ENCODE measurements at regions not wholly inside any gene's neighbourhood (a gene's known extent, or its start where the extent isn't known, plus 50 kb on each side); places are given as distances from the start of the nearest gene placed in this dataset.
"Not testable (repeated sequence)": the region's sequence is repeated elsewhere in the genome, so short reads cannot be mapped to it uniquely, and the experiment has no call there.

DNA sequence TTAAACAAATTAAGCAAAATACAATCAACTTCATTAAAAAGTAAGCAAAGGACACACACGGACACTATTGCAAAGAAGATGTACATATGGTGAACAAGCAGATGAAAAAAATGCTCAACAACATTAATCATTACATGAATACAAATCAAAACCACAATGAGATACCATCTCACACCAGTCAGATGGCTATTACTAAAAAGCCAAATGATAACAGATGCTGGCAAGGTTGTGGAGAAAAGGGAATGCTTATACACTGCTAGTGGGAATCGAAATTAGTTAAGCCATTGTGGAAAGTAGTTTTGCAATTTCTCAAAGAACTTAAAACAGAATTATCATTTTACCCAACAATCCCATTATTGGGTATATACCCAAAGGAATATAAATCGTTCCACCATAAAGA lies 636.2 kb upstream of the ST8SIA4 start:
- no peaks in the 10 kb centered on the region for H3K27me3 ChIP-seq (ENCODE audit: control insufficient read depth, insufficient read depth, low read length)
- H3K27ac ChIP-seq (ENCODE audit: low read depth, low read length), result no peak overlapping the region
- H3K4me1 ChIP-seq (ENCODE audit: control insufficient read depth, insufficient read depth, low read length), result no peaks in the 10 kb centered on the region
- H3K4me3 ChIP-seq (ENCODE audit: low read depth, low read length), result no peak overlapping the region
- H3K36me3 ChIP-seq (ENCODE audit: control insufficient read depth, insufficient read depth, low read length), result no peaks in the 10 kb centered on the region
- no peaks in the 10 kb centered on the region for H3K9me3 ChIP-seq (ENCODE audit: control insufficient read depth, insufficient read depth, low read length)
- DNase-seq (ENCODE audit: low read depth in 4 of 6, low spot score in 6 of 6), result no peak
- whole genome bisulfite sequencing (ENCODE audit: insufficient coverage), result no CpG with 5 or more reads among the region's 3 CpGs

DNA sequence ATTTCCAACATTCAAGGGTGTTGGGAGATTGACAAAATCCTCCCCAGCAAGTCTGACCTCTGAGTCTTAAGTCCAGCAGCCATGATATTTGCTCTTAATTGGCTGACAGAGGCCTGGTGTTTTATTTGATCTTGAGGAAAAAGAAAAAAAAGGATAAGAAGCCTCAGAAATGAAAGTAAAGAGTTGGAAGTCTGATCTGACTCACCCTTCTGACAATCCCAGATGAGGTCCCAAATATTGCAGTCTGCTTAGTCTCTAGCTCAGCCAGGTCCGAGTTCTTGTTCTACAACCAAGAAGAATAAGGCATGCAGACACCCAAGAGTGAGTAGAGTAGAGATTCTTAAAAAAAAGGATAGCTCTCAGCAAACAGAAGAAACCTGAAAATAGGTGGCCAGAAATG lies 632.5 kb upstream of the ST8SIA4 start:
- no peak for DNase-seq (ENCODE audit: low read depth in 4 of 6, low spot score in 6 of 6)
- H3K4me3 ChIP-seq (ENCODE audit: low read depth, low read length), result no peak overlapping the region
- no CpG with 5 or more reads among the region's 1 CpG for WGBS (ENCODE audit: insufficient coverage)
- H3K4me1 ChIP-seq (ENCODE audit: control insufficient read depth, insufficient read depth, low read length), result no peaks in the 10 kb centered on the region
- no peaks in the 10 kb centered on the region for H3K27me3 ChIP-seq (ENCODE audit: control insufficient read depth, insufficient read depth, low read length)
- no peaks in the 10 kb centered on the region for H3K36me3 ChIP-seq (ENCODE audit: control insufficient read depth, insufficient read depth, low read length)
- H3K27ac ChIP-seq (ENCODE audit: low read depth, low read length), result no peak overlapping the region
- H3K9me3 ChIP-seq (ENCODE audit: control insufficient read depth, insufficient read depth, low read length), result no peaks in the 10 kb centered on the region

- Histone ChIP-seq H3K4me3 (ENCODE audit: low read depth, low read length) (no peak overlapping the region), H3K4me1 (ENCODE audit: control insufficient read depth, insufficient read depth, low read length) (no peaks in the 10 kb centered on the region), H3K27ac (ENCODE audit: low read depth, low read length) (no peak overlapping the region), H3K27me3 (ENCODE audit: control insufficient read depth, insufficient read depth, low read length) (no peaks in the 10 kb centered on the region), H3K9me3 (ENCODE audit: control insufficient read depth, insufficient read depth, low read length) (no peaks in the 10 kb centered on the region), H3K36me3 (ENCODE audit: control insufficient read depth, insufficient read depth, low read length) (no peaks in the 10 kb centered on the region)
- WGBS (ENCODE audit: insufficient coverage), result 73% methylated on average over 2 of the region's 6 CpGs
- DNase-seq (ENCODE audit: low read depth in 4 of 6, low spot score in 6 of 6), result no peak
These were observed 631.5 kb upstream of the ST8SIA4 start for GRCh38 chr5:101534491-101535110.

DNA sequence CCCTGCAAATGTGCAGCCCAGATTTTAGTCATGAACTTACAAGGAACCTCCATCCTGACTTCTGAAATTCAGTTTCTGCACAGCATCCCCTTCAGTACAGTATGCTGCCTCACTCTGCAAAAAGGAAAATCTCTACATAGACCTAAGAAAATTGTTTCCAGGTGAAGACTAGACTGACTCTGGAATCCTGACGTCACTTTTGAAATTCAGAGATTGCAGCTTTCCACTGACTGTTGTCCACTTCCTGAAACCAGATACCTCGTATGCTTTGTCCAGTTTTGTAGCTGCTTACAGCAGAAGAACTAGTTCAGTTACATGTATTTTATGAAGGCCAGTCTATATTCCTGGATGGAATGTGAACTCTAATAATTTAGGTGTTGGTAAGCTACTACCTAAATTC lies 629.3 kb upstream of the ST8SIA4 start:
- no peaks in the 10 kb centered on the region for H3K9me3 ChIP-seq (ENCODE audit: control insufficient read depth, insufficient read depth, low read length)
- H3K4me1 ChIP-seq (ENCODE audit: control insufficient read depth, insufficient read depth, low read length), result no peaks in the 10 kb centered on the region
- DNase-seq (ENCODE audit: low read depth in 4 of 6, low spot score in 6 of 6), result no peak
- H3K36me3 ChIP-seq (ENCODE audit: control insufficient read depth, insufficient read depth, low read length), result no peaks in the 10 kb centered on the region
- WGBS (ENCODE audit: insufficient coverage), result 100% methylated on average over 1 of the region's 2 CpGs
- H3K27me3 ChIP-seq (ENCODE audit: control insufficient read depth, insufficient read depth, low read length), result no peaks in the 10 kb centered on the region
- no peak overlapping the region for H3K27ac ChIP-seq (ENCODE audit: low read depth, low read length)
- no peak overlapping the region for H3K4me3 ChIP-seq (ENCODE audit: low read depth, low read length)

GRCh38 chr5:101531026-101531425 lies 627.9 kb upstream of the ST8SIA4 start:
- no peak for DNase-seq (ENCODE audit: low read depth in 4 of 6, low spot score in 6 of 6)
- no CpG with 5 or more reads among the region's 3 CpGs for WGBS (ENCODE audit: insufficient coverage)
- H3K36me3 ChIP-seq (ENCODE audit: control insufficient read depth, insufficient read depth, low read length), result no peaks in the 10 kb centered on the region
- no peaks in the 10 kb centered on the region for H3K27me3 ChIP-seq (ENCODE audit: control insufficient read depth, insufficient read depth, low read length)
- no peaks in the 10 kb centered on the region for H3K9me3 ChIP-seq (ENCODE audit: control insufficient read depth, insufficient read depth, low read length)
- H3K4me1 ChIP-seq (ENCODE audit: control insufficient read depth, insufficient read depth, low read length), result no peaks in the 10 kb centered on the region
- H3K4me3 ChIP-seq (ENCODE audit: low read depth, low read length), result no peak overlapping the region
- H3K27ac ChIP-seq (ENCODE audit: low read depth, low read length), result no peak overlapping the region

GRCh38 chr5:101529094-101529493 lies 626.0 kb upstream of the ST8SIA4 start:
- H3K27ac ChIP-seq (ENCODE audit: low read depth, low read length); DNase-seq (ENCODE audit: low read depth in 4 of 6, low spot score in 6 of 6); H3K27me3 ChIP-seq (ENCODE audit: control insufficient read depth, insufficient read depth, low read length); H3K36me3 ChIP-seq (ENCODE audit: control insufficient read depth, insufficient read depth, low read length); H3K4me3 ChIP-seq (ENCODE audit: low read depth, low read length); H3K4me1 ChIP-seq (ENCODE audit: control insufficient read depth, insufficient read depth, low read length); H3K9me3 ChIP-seq (ENCODE audit: control insufficient read depth, insufficient read depth, low read length): not testable (repeated sequence)
- 82% methylated on average over 7 of the region's 8 CpGs for WGBS (ENCODE audit: insufficient coverage)

- Histone ChIP-seq H3K4me3 (ENCODE audit: low read depth, low read length) (no peak overlapping the region), H3K27ac (ENCODE audit: low read depth, low read length) (no peak overlapping the region), H3K9me3 (ENCODE audit: control insufficient read depth, insufficient read depth, low read length) (peaks cover 6% of the 10 kb centered on the region), H3K27me3 (ENCODE audit: control insufficient read depth, insufficient read depth, low read length) (no peaks in the 10 kb centered on the region), H3K4me1 (ENCODE audit: control insufficient read depth, insufficient read depth, low read length) (no peaks in the 10 kb centered on the region), H3K36me3 (ENCODE audit: control insufficient read depth, insufficient read depth, low read length) (no peaks in the 10 kb centered on the region)
- no CpG with 5 or more reads among the region's 2 CpGs for WGBS (ENCODE audit: insufficient coverage)
- DNase-seq (ENCODE audit: low read depth in 4 of 6, low spot score in 6 of 6), result no peak
These were observed 617.3 kb upstream of the ST8SIA4 start for GRCh38 chr5:101520417-101520816.

- DNase-seq (ENCODE audit: low read depth in 4 of 6, low spot score in 6 of 6), result no peak
- H3K4me3 ChIP-seq (ENCODE audit: low read depth, low read length), result no peak overlapping the region
- no peaks in the 10 kb centered on the region for H3K4me1 ChIP-seq (ENCODE audit: control insufficient read depth, insufficient read depth, low read length)
- H3K27ac ChIP-seq (ENCODE audit: low read depth, low read length), result no peak overlapping the region
- no peaks in the 10 kb centered on the region for H3K36me3 ChIP-seq (ENCODE audit: control insufficient read depth, insufficient read depth, low read length)
- 100% methylated on average over 1 of the region's 2 CpGs for WGBS (ENCODE audit: insufficient coverage)
- no peaks in the 10 kb centered on the region for H3K27me3 ChIP-seq (ENCODE audit: control insufficient read depth, insufficient read depth, low read length)
- H3K9me3 ChIP-seq (ENCODE audit: control insufficient read depth, insufficient read depth, low read length), result peaks cover 6% of the 10 kb centered on the region
These were observed 614.7 kb upstream of the ST8SIA4 start for GRCh38 chr5:101517795-101518194.

DNA sequence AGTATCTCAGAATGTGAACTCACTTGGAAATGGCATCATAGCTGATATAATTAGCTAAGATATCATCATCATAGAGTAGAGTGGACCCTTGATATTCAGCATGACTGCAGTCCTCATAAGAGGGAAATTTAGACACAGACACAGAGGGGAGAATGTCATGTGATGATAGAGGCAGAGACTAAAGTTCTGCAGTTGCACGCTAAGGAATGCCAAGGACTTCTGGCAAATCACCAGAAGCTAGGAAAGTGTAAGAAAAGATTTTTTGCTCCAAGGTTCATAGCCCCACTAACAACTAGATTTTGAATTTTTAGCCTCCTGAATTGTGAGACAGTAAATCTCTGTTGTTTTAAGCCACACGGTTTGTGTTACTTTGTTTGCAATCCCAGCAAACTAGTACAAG lies 612.6 kb upstream of the ST8SIA4 start:
- peaks cover 5% of the 10 kb centered on the region for H3K9me3 ChIP-seq (ENCODE audit: control insufficient read depth, insufficient read depth, low read length)
- H3K36me3 ChIP-seq (ENCODE audit: control insufficient read depth, insufficient read depth, low read length), result no peaks in the 10 kb centered on the region
- DNase-seq (ENCODE audit: low read depth in 4 of 6, low spot score in 6 of 6), result no peak
- no peak overlapping the region for H3K27ac ChIP-seq (ENCODE audit: low read depth, low read length)
- no peak overlapping the region for H3K4me3 ChIP-seq (ENCODE audit: low read depth, low read length)
- no peaks in the 10 kb centered on the region for H3K27me3 ChIP-seq (ENCODE audit: control insufficient read depth, insufficient read depth, low read length)
- WGBS (ENCODE audit: insufficient coverage), result 80% methylated on average over 1 of the region's 2 CpGs
- no peaks in the 10 kb centered on the region for H3K4me1 ChIP-seq (ENCODE audit: control insufficient read depth, insufficient read depth, low read length)

DNA sequence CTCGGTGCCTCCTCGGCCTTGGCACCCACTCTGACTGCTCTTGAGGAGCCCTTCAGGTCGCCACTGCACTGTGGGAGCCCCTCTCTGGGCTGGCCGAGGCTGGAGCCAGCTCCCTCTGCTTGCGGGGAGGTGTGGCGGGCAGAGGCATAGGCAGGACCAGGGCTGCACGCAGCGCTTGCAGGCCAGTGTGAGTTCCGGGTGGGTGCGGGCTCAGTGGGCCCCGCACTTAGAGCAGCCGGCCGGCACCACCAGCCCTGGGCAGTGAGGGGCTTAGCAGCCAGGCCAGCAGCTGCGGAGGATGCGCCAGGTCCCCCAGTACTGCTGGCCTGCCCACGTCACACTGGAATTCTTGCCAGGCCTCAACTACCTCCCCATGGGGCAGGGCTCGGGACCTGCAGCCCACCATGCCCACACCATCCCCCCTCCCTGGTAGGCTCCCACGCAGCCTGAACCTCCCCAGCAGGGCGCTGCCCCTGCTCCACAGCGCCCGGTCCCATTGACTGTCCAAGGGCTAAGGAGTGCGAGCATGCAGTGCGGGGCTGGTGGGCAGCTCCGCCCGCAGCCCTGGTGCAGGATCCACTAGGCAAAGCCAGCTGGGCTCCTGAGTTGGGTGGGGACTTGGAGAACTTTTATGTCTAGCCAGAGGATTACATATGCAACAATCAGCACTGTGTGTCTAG lies 602.9 kb upstream of the ST8SIA4 start:
- H3K4me3 ChIP-seq (ENCODE audit: low read depth, low read length), result no peak overlapping the region
- DNase-seq (ENCODE audit: low read depth in 4 of 6, low spot score in 6 of 6), result no peak
- H3K4me1 ChIP-seq (ENCODE audit: control insufficient read depth, insufficient read depth, low read length), result no peaks in the 10 kb centered on the region
- H3K9me3 ChIP-seq (ENCODE audit: control insufficient read depth, insufficient read depth, low read length), result peaks cover 1% of the 10 kb centered on the region
- H3K27ac ChIP-seq (ENCODE audit: low read depth, low read length), result no peak overlapping the region
- no peaks in the 10 kb centered on the region for H3K36me3 ChIP-seq (ENCODE audit: control insufficient read depth, insufficient read depth, low read length)
- 91% methylated on average over 13 of the region's 25 CpGs for WGBS (ENCODE audit: insufficient coverage)
- H3K27me3 ChIP-seq (ENCODE audit: control insufficient read depth, insufficient read depth, low read length), result no peaks in the 10 kb centered on the region
